WTC11 (cell line): ENCODE measurements at regions not wholly inside any gene's neighbourhood (a gene's known extent, or its start where the extent isn't known, plus 50 kb on each side); places are given as distances from the start of the nearest gene placed in this dataset.

Source experiments
- ATAC-seq: fragments of 200-7000 bp; cut with Tn5 transposase; 2 replicates; pipeline ENCODE4 v1.10.0; 2021; ENCODE audit warnings: mild to moderate bottlenecking, moderate library complexity
- CTCF ChIA-PET: fragments of 300-600 bp; sonication (Branson Sonifier 250); formaldehyde crosslinking; loops from one replicate; lab custom pipeline; 2021; ENCODE audit warnings: antibody characterized with exemption; lab: Charles Lee
- POLR2A ChIA-PET: fragments of 350-600 bp; sonication (Branson Sonifier 250); formaldehyde crosslinking; loops from one replicate; lab custom pipeline; 2021; ENCODE audit warnings: antibody characterized with exemption; lab: Charles Lee
- DNase-seq: peaks from one replicate; pipeline ENCODE4 v3.0.0; 2021; ENCODE audit warnings: low spot score
- H3K27ac Mint-ChIP-seq: 2 replicates; pipeline ENCODE4 v1.8.0; 2021; ENCODE audit warnings: mixed read lengths
- H3K27me3 Mint-ChIP-seq: 2 replicates; pipeline ENCODE4 v1.8.0; 2021; ENCODE audit warnings: low read depth, mild to moderate bottlenecking, moderate library complexity, mixed read lengths
- H3K36me3 Mint-ChIP-seq: 2 replicates; pipeline ENCODE4 v1.8.0; 2021; ENCODE audit warnings: mixed read lengths
- H3K4me1 Mint-ChIP-seq: 2 replicates; pipeline ENCODE4 v1.8.0; 2022; ENCODE audit warnings: mixed read lengths
- H3K4me3 Mint-ChIP-seq: 2 replicates; pipeline ENCODE4 v1.8.0; 2021; ENCODE audit warnings: mild to moderate bottlenecking, moderate library complexity, mixed read lengths
- H3K9me3 Mint-ChIP-seq: 2 replicates; pipeline ENCODE4 v1.8.0; 2021; ENCODE audit warnings: mixed read lengths
- AR ChIP-seq: fragments of 250-450 bp; sonication (Bioruptor Pico); IDR thresholded peaks from 2 replicates; pipeline ENCODE4 v1.9.0; 2021; ENCODE audit warnings: mild to moderate bottlenecking
- CBFB ChIP-seq: sonication (generic); formaldehyde crosslinking; IDR thresholded peaks from 2 replicates; pipeline ENCODE4 v1.8.1; 2022; ENCODE audit warnings: mild to moderate bottlenecking, low read depth, missing genetic modification reagents
- CREM ChIP-seq: sonication (generic); formaldehyde crosslinking; IDR thresholded peaks from 2 replicates; pipeline ENCODE4 v1.8.1; 2022; ENCODE audit warnings: mild to moderate bottlenecking, missing genetic modification reagents, moderate library complexity
- E2F1 ChIP-seq: sonication (generic); formaldehyde crosslinking; IDR thresholded peaks from 2 replicates; pipeline ENCODE4 v1.8.0; 2022; ENCODE audit warnings: mild to moderate bottlenecking, missing genetic modification reagents
- E2F5 ChIP-seq: sonication (generic); formaldehyde crosslinking; IDR thresholded peaks from 2 replicates; pipeline ENCODE4 v1.8.1; 2022; ENCODE audit warnings: mild to moderate bottlenecking, moderate library complexity, missing genetic modification reagents
- ERG ChIP-seq: fragments of 250-450 bp; sonication (Bioruptor Pico); IDR thresholded peaks from 2 replicates; pipeline ENCODE4 v1.8.0; 2021; ENCODE audit warnings: mild to moderate bottlenecking
- ETV6 ChIP-seq: sonication (generic); formaldehyde crosslinking; IDR thresholded peaks from 2 replicates; pipeline ENCODE4 v1.8.1; 2022; ENCODE audit warnings: mild to moderate bottlenecking, missing genetic modification reagents
- FOXJ3 ChIP-seq: sonication (generic); formaldehyde crosslinking; IDR thresholded peaks from 2 replicates; pipeline ENCODE4 v1.9.0; 2021; ENCODE audit warnings: missing genetic modification reagents, mild to moderate bottlenecking, borderline replicate concordance
- GRHL2 ChIP-seq: fragments of 250-450 bp; sonication (Bioruptor Pico); IDR thresholded peaks from 2 replicates; pipeline ENCODE4 v1.8.0; 2022; ENCODE audit warnings: mild to moderate bottlenecking, moderate library complexity; ENCODE audit not compliant: insufficient replicate concordance, severe bottlenecking
- GTF2I ChIP-seq: fragments of 250-450 bp; sonication (Bioruptor Pico); conservative IDR thresholded peaks from 2 replicates; pipeline ENCODE4 v1.4.0; 2021; ENCODE audit warnings: mild to moderate bottlenecking
- KAT7 ChIP-seq: sonication (generic); formaldehyde crosslinking; IDR thresholded peaks from 2 replicates; pipeline ENCODE4 v1.8.1; 2023; ENCODE audit warnings: missing genetic modification reagents, mild to moderate bottlenecking, borderline replicate concordance
- MAX ChIP-seq: sonication (generic); formaldehyde crosslinking; IDR thresholded peaks from 2 replicates; pipeline ENCODE4 v1.8.0; 2022; ENCODE audit warnings: mild to moderate bottlenecking, missing genetic modification reagents
- NFATC4 ChIP-seq: fragments of 250-450 bp; sonication (Bioruptor Pico); IDR thresholded peaks from 2 replicates; pipeline ENCODE4 v1.9.0; 2021; ENCODE audit warnings: mild to moderate bottlenecking
- OVOL2 ChIP-seq: fragments of 250-450 bp; sonication (Bioruptor Pico); IDR thresholded peaks from 2 replicates; pipeline ENCODE4 v1.9.0; 2021; ENCODE audit warnings: mild to moderate bottlenecking, borderline replicate concordance
- PRDM15 ChIP-seq: sonication (generic); formaldehyde crosslinking; IDR thresholded peaks from 2 replicates; pipeline ENCODE4 v1.8.0; 2022; ENCODE audit warnings: missing genetic modification reagents
- RORB ChIP-seq: fragments of 250-450 bp; sonication (Bioruptor Pico); IDR thresholded peaks from 2 replicates; pipeline ENCODE4 v1.9.0; 2021; ENCODE audit warnings: mild to moderate bottlenecking
- ZNF281 ChIP-seq: sonication (generic); formaldehyde crosslinking; IDR thresholded peaks from 2 replicates; pipeline ENCODE4 v1.8.0; 2023; ENCODE audit warnings: mild to moderate bottlenecking, missing genetic modification reagents

- TF ChIP-seq ERG (CRISPR knock-in tag): no peak
- no peak for TF ChIP-seq KAT7 (CRISPR knock-in tag)
- no peak for TF ChIP-seq CREM (CRISPR knock-in tag)
- no peak for TF ChIP-seq FOXJ3 (CRISPR knock-in tag)
- no peak for TF ChIP-seq OVOL2 (CRISPR knock-in tag)
- TF ChIP-seq E2F5: no peak
- TF ChIP-seq RORB (CRISPR knock-in tag): no peak
- no peak for TF ChIP-seq PRDM15 (CRISPR knock-in tag)
These were observed 441.0 kb downstream of the CPS1 start (continued) for GRCh38 chr2:210997373-210997772.

GRCh38 chr2:210998334-210998733, 441.9 kb downstream of the CPS1 start:
- no peaks in the 10 kb centered on the region for H3K27me3 Mint-ChIP-seq
- peaks cover 14% of the 10 kb centered on the region for H3K9me3 Mint-ChIP-seq
- ChIA-PET POLR2A (no interaction called here), CTCF (no interaction called here)
- no peak overlapping the region for H3K4me3 Mint-ChIP-seq
- H3K4me1 Mint-ChIP-seq: no peaks in the 10 kb centered on the region
- TF ChIP-seq CBFB (CRISPR knock-in tag): no peak
- no peak for ATAC-seq
- H3K27ac Mint-ChIP-seq: no peak overlapping the region
- peaks cover 7% of the 10 kb centered on the region; the same call in 1 of the 2 replicates for H3K36me3 Mint-ChIP-seq
- DNase-seq: no peak

- Mint-ChIP-seq H3K4me3 (no peak overlapping the region), H3K9me3 (no peaks in the 10 kb centered on the region), H3K27me3 (no peaks in the 10 kb centered on the region), H3K4me1 (no peaks in the 10 kb centered on the region), H3K36me3 (no peaks in the 10 kb centered on the region), H3K27ac (0 out of 2 replicates have a peak overlapping the region, but pooled peaks have one; percentile 2)
- ATAC-seq (no peak), DNase-seq (no peak)
- ChIA-PET CTCF (interaction anchor here (0.6 kb wide), 1 partner anchor 963 kb away, joined by 4 read pairs; no protein-coding TSS in a partner anchor), POLR2A (no interaction called here)
- no peak for TF ChIP-seq FOXJ3 (CRISPR knock-in tag)
- no peak for TF ChIP-seq AR
These were observed 458.0 kb downstream of the CPS1 start for GRCh38 chr2:211014376-211014775.

GRCh38 chr2:211014906-211015305, 458.5 kb downstream of the CPS1 start:
- ChIA-PET POLR2A (no interaction called here), CTCF (no interaction called here)
- TF ChIP-seq ZNF281 (CRISPR knock-in tag) (no peak), ETV6 (CRISPR knock-in tag) (no peak), E2F1 (CRISPR knock-in tag) (no peak), GRHL2 (no peak), MAX (CRISPR knock-in tag) (no peak), NFATC4 (CRISPR knock-in tag) (no peak), GTF2I (CRISPR knock-in tag) (no peak)

More at GRCh38 chr2:211014906-211015305, 458.5 kb downstream of the CPS1 start:
- H3K9me3 Mint-ChIP-seq: peaks cover 3% of the 10 kb centered on the region; the same call in 1 of the 2 replicates
- no peaks in the 10 kb centered on the region for H3K27me3 Mint-ChIP-seq
- H3K27ac Mint-ChIP-seq: no peak overlapping the region
- no peak for DNase-seq
- no peaks in the 10 kb centered on the region for H3K36me3 Mint-ChIP-seq
- H3K4me1 Mint-ChIP-seq: no peaks in the 10 kb centered on the region
- ATAC-seq: no peak
- H3K4me3 Mint-ChIP-seq: no peak overlapping the region
